ENCODE measurements at regions not wholly inside any gene's neighbourhood (a gene's known extent, or its start where the extent isn't known, plus 50 kb on each side); places are given as distances from the start of the nearest gene placed in this dataset.
"Not testable (repeated sequence)": the region's sequence is repeated elsewhere in the genome, so short reads cannot be mapped to it uniquely, and the experiment has no call there.

GRCh38 chrY:18689890-18690593 is 83.5 kb downstream of the HSFY2 start:
- H3K4me3 ChIP-seq (ENCODE audit: control insufficient read depth in 1 of 7, extremely low read depth in 1 of 7, insufficient read depth in 4 of 7, low read depth in 2 of 7, low read length in 6 of 7); POLR2A ChIA-PET: not testable (repeated sequence)

GRCh38 chrY:18696788-18697187 is 76.7 kb downstream of the HSFY2 start:
- DNase-seq; H3K27ac ChIP-seq (ENCODE audit: insufficient read depth in 1 of 2, low read depth in 1 of 2, low read length in 2 of 2, poor library complexity in 1 of 2, severe bottlenecking in 2 of 2); H3K36me3 ChIP-seq (ENCODE audit: control insufficient read depth in 4 of 4, insufficient read depth in 4 of 4, low read length in 3 of 4); H3K4me1 ChIP-seq (ENCODE audit: control extremely low read depth in 1 of 4, control insufficient read depth in 4 of 4, insufficient read depth in 4 of 4, low read length in 3 of 4); POLR2A ChIA-PET; CTCF ChIA-PET; H3K4me3 ChIP-seq (ENCODE audit: control insufficient read depth in 1 of 7, extremely low read depth in 1 of 7, insufficient read depth in 4 of 7, low read depth in 2 of 7, low read length in 6 of 7); H3K27me3 ChIP-seq (replicated peaks in 2 of 5; ENCODE audit: control insufficient read depth in 4 of 5, insufficient read depth in 5 of 5, low read length in 4 of 5); H3K9me3 ChIP-seq (ENCODE audit: control extremely low read depth in 1 of 5, control insufficient read depth in 4 of 5, insufficient read depth in 2 of 5, low read depth in 1 of 5, low read length in 4 of 5): not testable (repeated sequence)

More at GRCh38 chrY:18689890-18690593, 83.5 kb downstream of the HSFY2 start:
- H3K9me3 ChIP-seq (ENCODE audit: control extremely low read depth in 1 of 5, control insufficient read depth in 4 of 5, insufficient read depth in 2 of 5, low read depth in 1 of 5, low read length in 4 of 5); DNase-seq; H3K4me1 ChIP-seq (ENCODE audit: control extremely low read depth in 1 of 4, control insufficient read depth in 4 of 4, insufficient read depth in 4 of 4, low read length in 3 of 4); CTCF ChIA-PET; H3K27me3 ChIP-seq (replicated peaks in 2 of 5; ENCODE audit: control insufficient read depth in 4 of 5, insufficient read depth in 5 of 5, low read length in 4 of 5); H3K36me3 ChIP-seq (ENCODE audit: control insufficient read depth in 4 of 4, insufficient read depth in 4 of 4, low read length in 3 of 4); H3K27ac ChIP-seq (ENCODE audit: insufficient read depth in 1 of 2, low read depth in 1 of 2, low read length in 2 of 2, poor library complexity in 1 of 2, severe bottlenecking in 2 of 2): not testable (repeated sequence)
- WGBS (ENCODE audit: insufficient coverage): no CpG with 5 or more reads among the region's 9 CpGs

- CTCF ChIA-PET: not testable (repeated sequence)
Measured at GRCh38 chrY:18704198-18704597, 69.3 kb downstream of the HSFY2 start.

GRCh38 chrY:18711785-18712184 is 61.8 kb downstream of the HSFY2 start:
- H3K36me3 ChIP-seq (ENCODE audit: control insufficient read depth in 4 of 4, insufficient read depth in 4 of 4, low read length in 3 of 4); H3K27me3 ChIP-seq (replicated peaks in 2 of 5; ENCODE audit: control insufficient read depth in 4 of 5, insufficient read depth in 5 of 5, low read length in 4 of 5); H3K4me1 ChIP-seq (ENCODE audit: control extremely low read depth in 1 of 4, control insufficient read depth in 4 of 4, insufficient read depth in 4 of 4, low read length in 3 of 4); CTCF ChIA-PET; H3K9me3 ChIP-seq (ENCODE audit: control extremely low read depth in 1 of 5, control insufficient read depth in 4 of 5, insufficient read depth in 2 of 5, low read depth in 1 of 5, low read length in 4 of 5); H3K4me3 ChIP-seq (ENCODE audit: control insufficient read depth in 1 of 7, extremely low read depth in 1 of 7, insufficient read depth in 4 of 7, low read depth in 2 of 7, low read length in 6 of 7); DNase-seq; H3K27ac ChIP-seq (ENCODE audit: insufficient read depth in 1 of 2, low read depth in 1 of 2, low read length in 2 of 2, poor library complexity in 1 of 2, severe bottlenecking in 2 of 2); POLR2A ChIA-PET: not testable (repeated sequence)
- WGBS (ENCODE audit: insufficient coverage): no CpG with 5 or more reads among the region's 5 CpGs

More at GRCh38 chrY:18704198-18704597, 69.3 kb downstream of the HSFY2 start:
- DNase-seq; H3K27ac ChIP-seq (ENCODE audit: insufficient read depth in 1 of 2, low read depth in 1 of 2, low read length in 2 of 2, poor library complexity in 1 of 2, severe bottlenecking in 2 of 2); POLR2A ChIA-PET; H3K4me3 ChIP-seq (ENCODE audit: control insufficient read depth in 1 of 7, extremely low read depth in 1 of 7, insufficient read depth in 4 of 7, low read depth in 2 of 7, low read length in 6 of 7); H3K4me1 ChIP-seq (ENCODE audit: control extremely low read depth in 1 of 4, control insufficient read depth in 4 of 4, insufficient read depth in 4 of 4, low read length in 3 of 4); H3K27me3 ChIP-seq (replicated peaks in 2 of 5; ENCODE audit: control insufficient read depth in 4 of 5, insufficient read depth in 5 of 5, low read length in 4 of 5); H3K9me3 ChIP-seq (ENCODE audit: control extremely low read depth in 1 of 5, control insufficient read depth in 4 of 5, insufficient read depth in 2 of 5, low read depth in 1 of 5, low read length in 4 of 5); H3K36me3 ChIP-seq (ENCODE audit: control insufficient read depth in 4 of 4, insufficient read depth in 4 of 4, low read length in 3 of 4): not testable (repeated sequence)
- no CpG with 5 or more reads among the region's 1 CpG for WGBS (ENCODE audit: insufficient coverage)

GRCh38 chrY:18713760-18714159 is 59.8 kb downstream of the HSFY2 start:
- H3K4me3 ChIP-seq (ENCODE audit: control insufficient read depth in 1 of 7, extremely low read depth in 1 of 7, insufficient read depth in 4 of 7, low read depth in 2 of 7, low read length in 6 of 7); H3K36me3 ChIP-seq (ENCODE audit: control insufficient read depth in 4 of 4, insufficient read depth in 4 of 4, low read length in 3 of 4); H3K4me1 ChIP-seq (ENCODE audit: control extremely low read depth in 1 of 4, control insufficient read depth in 4 of 4, insufficient read depth in 4 of 4, low read length in 3 of 4); CTCF ChIA-PET; H3K27ac ChIP-seq (ENCODE audit: insufficient read depth in 1 of 2, low read depth in 1 of 2, low read length in 2 of 2, poor library complexity in 1 of 2, severe bottlenecking in 2 of 2); H3K9me3 ChIP-seq (ENCODE audit: control extremely low read depth in 1 of 5, control insufficient read depth in 4 of 5, insufficient read depth in 2 of 5, low read depth in 1 of 5, low read length in 4 of 5); POLR2A ChIA-PET; H3K27me3 ChIP-seq (replicated peaks in 2 of 5; ENCODE audit: control insufficient read depth in 4 of 5, insufficient read depth in 5 of 5, low read length in 4 of 5); DNase-seq: not testable (repeated sequence)
- WGBS (ENCODE audit: insufficient coverage): no CpG with 5 or more reads among the region's 5 CpGs

- not testable (repeated sequence) for H3K4me3 ChIP-seq (ENCODE audit: control insufficient read depth in 1 of 7, extremely low read depth in 1 of 7, insufficient read depth in 4 of 7, low read depth in 2 of 7, low read length in 6 of 7)
Measured at GRCh38 chrY:18718714-18719113, 54.8 kb downstream of the HSFY2 start.

GRCh38 chrY:18720395-18720794 is 53.1 kb downstream of the HSFY2 start:
- H3K27me3 ChIP-seq (replicated peaks in 2 of 5; ENCODE audit: control insufficient read depth in 4 of 5, insufficient read depth in 5 of 5, low read length in 4 of 5); H3K4me1 ChIP-seq (ENCODE audit: control extremely low read depth in 1 of 4, control insufficient read depth in 4 of 4, insufficient read depth in 4 of 4, low read length in 3 of 4); CTCF ChIA-PET; H3K36me3 ChIP-seq (ENCODE audit: control insufficient read depth in 4 of 4, insufficient read depth in 4 of 4, low read length in 3 of 4); POLR2A ChIA-PET; DNase-seq; H3K27ac ChIP-seq (ENCODE audit: insufficient read depth in 1 of 2, low read depth in 1 of 2, low read length in 2 of 2, poor library complexity in 1 of 2, severe bottlenecking in 2 of 2); H3K9me3 ChIP-seq (ENCODE audit: control extremely low read depth in 1 of 5, control insufficient read depth in 4 of 5, insufficient read depth in 2 of 5, low read depth in 1 of 5, low read length in 4 of 5); H3K4me3 ChIP-seq (ENCODE audit: control insufficient read depth in 1 of 7, extremely low read depth in 1 of 7, insufficient read depth in 4 of 7, low read depth in 2 of 7, low read length in 6 of 7): not testable (repeated sequence)
- no CpG with 5 or more reads among the region's 5 CpGs for WGBS (ENCODE audit: insufficient coverage)

More at GRCh38 chrY:18718714-18719113, 54.8 kb downstream of the HSFY2 start:
- POLR2A ChIA-PET; H3K27me3 ChIP-seq (replicated peaks in 2 of 5; ENCODE audit: control insufficient read depth in 4 of 5, insufficient read depth in 5 of 5, low read length in 4 of 5); H3K36me3 ChIP-seq (ENCODE audit: control insufficient read depth in 4 of 4, insufficient read depth in 4 of 4, low read length in 3 of 4); H3K9me3 ChIP-seq (ENCODE audit: control extremely low read depth in 1 of 5, control insufficient read depth in 4 of 5, insufficient read depth in 2 of 5, low read depth in 1 of 5, low read length in 4 of 5); H3K4me1 ChIP-seq (ENCODE audit: control extremely low read depth in 1 of 4, control insufficient read depth in 4 of 4, insufficient read depth in 4 of 4, low read length in 3 of 4); DNase-seq; H3K27ac ChIP-seq (ENCODE audit: insufficient read depth in 1 of 2, low read depth in 1 of 2, low read length in 2 of 2, poor library complexity in 1 of 2, severe bottlenecking in 2 of 2); CTCF ChIA-PET: not testable (repeated sequence)
- no CpG with 5 or more reads among the region's 2 CpGs for WGBS (ENCODE audit: insufficient coverage)
